HG02981 (cell line): ENCODE measurements at regions not wholly inside any gene's neighbourhood (a gene's known extent, or its start where the extent isn't known, plus 50 kb on each side); places are given as distances from the start of the nearest gene placed in this dataset.

ENCODE experiments used
- ATAC-seq: cut with Tn5 transposase; IDR thresholded peaks from one replicate; pipeline ENCODE4 v1.9.1; 2021; ENCODE audit warnings: mild to moderate bottlenecking, moderate library complexity; ENCODE audit not compliant: unreplicated experiment

GRCh38 chr2:60003076-60003475, 550.4 kb downstream of the BCL11A start:
- no peak for ATAC-seq

DNA sequence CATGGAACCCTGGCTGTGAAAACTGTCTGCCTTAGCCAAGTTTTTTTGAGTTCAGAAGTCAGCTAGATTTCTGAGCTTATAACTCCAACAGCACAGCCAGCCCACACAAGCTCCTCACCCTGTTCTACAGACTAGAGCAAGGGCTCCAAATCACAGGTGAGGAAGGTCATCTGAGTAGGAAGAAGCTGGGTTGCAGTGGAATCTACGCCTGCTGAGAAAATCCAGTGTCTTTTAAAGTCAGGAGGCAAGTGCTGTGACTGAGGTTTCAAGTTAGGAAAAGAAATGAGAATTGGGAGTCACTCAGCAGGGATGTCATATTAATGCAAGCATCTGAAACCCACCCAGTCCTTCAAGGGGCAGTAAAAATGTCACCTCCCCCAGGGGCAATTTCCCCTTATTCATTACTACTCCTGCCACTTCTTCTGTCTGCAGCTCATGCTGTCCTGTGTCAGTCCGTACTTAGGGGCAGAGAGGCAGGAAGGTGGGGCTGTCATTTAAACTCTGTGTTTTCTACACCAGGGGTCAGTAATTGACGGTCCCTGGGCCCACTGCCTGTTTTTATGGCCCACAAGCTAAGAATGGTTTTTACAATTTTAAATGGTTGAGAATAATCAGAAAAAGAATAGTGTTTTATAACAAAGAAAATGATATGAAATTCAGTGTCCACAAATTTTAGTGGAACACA, 551.1 kb downstream of the BCL11A start:
- ATAC-seq: no peak

DNA sequence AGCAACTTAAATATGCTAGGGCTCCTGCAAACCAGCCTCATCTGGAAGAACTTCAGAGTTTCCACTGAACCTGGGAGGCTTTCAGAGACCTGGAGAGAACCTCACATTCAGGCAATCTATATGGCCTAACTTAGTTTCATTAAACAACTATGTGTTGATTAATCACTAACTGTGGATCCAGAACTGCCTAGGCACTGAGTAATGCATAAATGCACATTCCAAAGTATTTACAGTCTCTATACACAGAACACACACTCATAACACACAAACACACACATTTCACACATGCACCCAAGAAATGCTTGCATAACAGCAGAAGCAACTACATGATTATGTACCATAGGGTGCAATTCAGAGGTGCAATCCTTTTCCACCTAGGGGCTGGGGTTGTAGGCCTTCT, 552.8 kb downstream of the BCL11A start:
- no peak for ATAC-seq

DNA sequence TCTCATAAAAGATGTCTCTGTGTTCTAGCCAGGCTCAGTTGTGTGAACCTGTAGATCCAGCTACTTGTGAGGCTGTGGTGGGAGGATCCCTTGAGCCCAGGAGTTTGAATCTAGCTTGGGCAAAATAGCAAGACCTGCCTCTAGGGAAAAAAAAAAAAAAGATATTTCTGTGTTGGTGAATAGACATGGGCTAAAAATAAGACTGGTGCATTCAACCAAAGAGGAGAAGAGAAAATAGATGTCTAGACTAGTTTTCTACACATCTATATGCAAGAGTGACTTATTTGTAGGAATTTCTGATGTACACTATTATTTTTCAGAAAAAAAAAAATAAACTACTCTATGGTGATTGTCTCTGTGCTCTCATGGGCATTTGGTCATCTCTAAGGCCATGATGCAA, 555.1 kb downstream of the BCL11A start:
- no peak for ATAC-seq

GRCh38 chr2:59997371-59997770, 556.1 kb downstream of the BCL11A start:
- ATAC-seq: no peak

DNA sequence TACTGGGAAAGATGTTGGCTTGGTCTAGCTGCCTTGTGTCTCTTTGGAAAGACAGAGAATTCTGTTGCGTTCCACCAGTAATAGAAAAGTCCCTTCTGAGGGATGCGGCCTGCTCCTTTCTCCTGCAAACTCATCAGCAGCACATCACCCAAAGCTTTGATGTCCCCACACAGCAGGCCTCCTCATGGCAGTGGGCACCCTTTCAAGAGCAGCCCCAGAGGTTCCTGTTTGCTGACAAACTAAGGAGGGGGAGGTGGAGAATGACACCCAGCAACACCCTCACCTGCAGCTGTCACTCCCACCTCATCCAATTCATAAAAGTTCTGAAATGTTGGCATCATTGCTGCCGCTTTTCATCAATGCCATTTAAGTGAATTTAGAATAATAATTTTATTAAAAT, 556.6 kb downstream of the BCL11A start:
- ATAC-seq: no peak

DNA sequence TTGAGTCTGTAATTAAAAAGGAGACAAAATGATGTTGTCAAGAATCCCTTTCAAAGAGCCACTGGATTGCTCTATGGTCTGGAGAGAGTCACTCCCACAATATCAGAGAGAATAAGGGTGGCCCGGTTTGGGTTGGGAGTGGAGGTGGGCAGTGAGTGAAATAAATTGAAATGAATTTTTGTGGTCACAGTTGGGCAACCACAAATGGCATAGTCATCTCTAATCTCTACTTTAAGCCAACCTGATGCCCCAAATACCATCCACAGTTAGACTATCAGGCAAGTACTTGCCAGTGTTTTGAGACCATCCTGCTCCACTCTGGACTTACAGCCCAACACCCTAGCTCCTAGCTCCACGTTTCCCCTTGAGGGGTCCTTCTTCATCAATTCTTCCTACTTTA, 559.7 kb downstream of the BCL11A start:
- ATAC-seq: no peak

- no peak for ATAC-seq
These were observed 565.1 kb downstream of the BCL11A start for GRCh38 chr2:59988341-59988740.

GRCh38 chr2:59986511-59986910, 566.9 kb downstream of the BCL11A start:
- ATAC-seq: no peak

DNA sequence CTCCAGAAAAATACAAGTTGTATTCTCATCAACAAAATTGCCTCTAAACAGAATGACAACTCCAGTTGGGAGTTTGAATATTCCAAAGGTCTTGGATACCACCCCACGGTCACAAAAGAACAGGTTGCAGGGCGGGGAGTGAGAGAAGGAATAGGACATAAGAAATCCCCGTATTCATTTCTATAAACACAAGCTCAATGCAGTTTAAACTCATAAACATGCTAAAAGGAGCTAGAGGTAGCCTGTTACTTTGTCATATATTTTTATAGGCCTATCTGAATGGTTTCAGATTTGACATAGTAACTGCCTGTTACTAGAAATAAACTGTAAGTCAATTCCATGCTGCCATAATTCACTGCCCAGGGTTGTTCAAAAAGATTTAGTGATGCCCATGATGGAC, 567.5 kb downstream of the BCL11A start:
- ATAC-seq: no peak

DNA sequence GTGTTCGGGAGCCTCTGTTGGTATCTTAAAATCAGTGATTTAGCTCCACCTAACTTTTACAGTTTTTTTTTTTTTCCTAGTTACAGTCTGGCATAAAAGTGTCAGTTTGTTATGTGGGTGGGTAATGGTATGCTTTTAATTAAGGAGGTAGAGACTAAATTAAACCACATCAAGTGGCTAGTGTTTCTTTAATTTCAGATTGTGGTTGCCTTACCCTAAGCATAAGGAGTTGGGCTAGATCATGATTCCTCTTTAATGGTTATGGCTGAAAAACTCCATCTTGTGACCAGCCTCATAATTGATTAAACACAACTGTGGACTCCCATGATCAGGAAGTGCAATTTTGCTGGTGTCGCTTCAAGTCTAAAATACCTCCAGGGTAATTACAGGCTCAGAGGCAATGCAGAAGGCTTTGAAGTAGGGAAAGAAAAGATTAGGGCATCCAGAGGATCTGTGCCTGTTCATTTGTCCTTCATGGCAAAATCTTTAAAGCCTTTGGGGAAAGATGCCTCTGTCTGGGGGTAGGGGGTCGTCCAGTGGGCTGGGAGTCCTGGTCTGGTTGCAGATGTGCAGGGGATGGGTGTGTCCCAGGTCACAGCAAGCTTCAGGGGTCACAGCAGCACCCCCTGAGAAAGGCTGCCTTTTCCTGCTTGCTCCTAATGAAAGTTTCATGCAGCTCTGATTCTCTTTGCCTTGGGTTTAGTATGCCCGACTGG, 579.2 kb downstream of the BCL11A start:
- ATAC-seq: no peak

GRCh38 chr2:59969161-59969560, 584.3 kb downstream of the BCL11A start:
- ATAC-seq: no peak

- no peak for ATAC-seq
These were observed 585.0 kb downstream of the BCL11A start for GRCh38 chr2:59968441-59968840.

- no peak for ATAC-seq
These were observed 585.8 kb downstream of the BCL11A start for GRCh38 chr2:59967691-59968090.

- no peak for ATAC-seq
These were observed 590.3 kb downstream of the BCL11A start for GRCh38 chr2:59963157-59963556.

GRCh38 chr2:59961746-59962145, 591.7 kb downstream of the BCL11A start:
- ATAC-seq: no peak

DNA sequence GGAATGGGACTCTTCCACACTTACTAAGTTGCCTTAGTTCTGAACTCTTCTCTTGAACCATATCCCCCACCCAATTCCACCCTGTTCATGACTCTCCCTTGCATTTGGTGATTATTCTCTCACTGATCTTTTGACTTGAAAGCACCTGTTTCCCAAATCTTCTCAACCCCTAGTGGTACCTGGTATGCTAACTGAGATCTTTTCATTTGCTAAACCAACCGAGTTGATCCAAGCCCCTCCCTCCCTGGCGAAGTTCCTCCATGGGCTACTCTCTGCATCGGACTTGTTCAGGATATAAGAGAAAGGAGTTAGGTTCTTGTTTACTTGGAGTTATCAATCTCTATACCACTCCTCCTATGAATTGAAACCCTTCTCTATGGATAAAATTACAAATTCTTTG, 593.5 kb downstream of the BCL11A start:
- ATAC-seq: no peak

GRCh38 chr2:59957504-59957903, 596.0 kb downstream of the BCL11A start:
- no peak for ATAC-seq

GRCh38 chr2:59956981-59957380, 596.5 kb downstream of the BCL11A start:
- no peak for ATAC-seq

DNA sequence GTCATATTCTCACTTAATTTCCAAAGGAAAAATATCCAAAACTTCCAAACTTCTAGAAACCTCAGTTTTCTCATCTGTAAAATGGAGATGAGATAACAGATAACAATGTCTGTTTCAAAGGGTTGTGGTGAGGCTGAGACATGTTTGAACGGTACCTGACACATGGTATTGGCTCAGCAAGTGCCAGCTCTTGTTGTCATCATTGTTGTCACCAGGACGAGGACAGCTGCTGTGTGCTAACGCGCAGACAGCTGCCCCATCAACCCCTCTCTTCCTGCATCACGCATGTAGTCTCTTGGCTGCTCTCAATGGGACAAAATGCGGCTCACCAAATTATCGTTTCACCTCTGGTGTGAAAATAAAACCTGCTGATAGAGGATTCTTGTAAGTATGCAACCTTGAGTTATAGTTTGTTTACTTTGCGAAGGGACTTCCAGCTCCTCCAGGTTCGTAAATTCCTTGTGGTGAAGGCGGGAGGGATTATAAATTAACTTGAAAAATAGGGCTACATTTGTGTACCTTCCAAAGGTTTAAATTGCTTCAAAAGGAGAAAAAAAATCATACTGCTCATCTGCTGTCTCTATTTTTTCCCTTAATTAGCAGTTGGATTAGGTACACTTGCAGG, 605.4 kb downstream of the BCL11A start:
- no peak for ATAC-seq

GRCh38 chr2:59947209-59947608, 606.2 kb downstream of the BCL11A start:
- no peak for ATAC-seq

GRCh38 chr2:59939236-59939635, 614.2 kb downstream of the BCL11A start:
- no peak for ATAC-seq
